ENCODE measurements at regions not wholly inside any gene's neighbourhood (a gene's known extent, or its start where the extent isn't known, plus 50 kb on each side); places are given as distances from the start of the nearest gene placed in this dataset.

- TF ChIP-seq YY1 (IDR thresholded peaks at IDR 0.05) (no peak), SP1 (IDR thresholded peaks at IDR 0.05) (no peak), CTCF (IDR thresholded peaks at IDR 0.05; ENCODE audit: low read depth, low read length, missing input control) (no peak), FOXA1 (IDR thresholded peaks at IDR 0.05) (no peak), RAD21 (IDR thresholded peaks at IDR 0.05) (no peak), MAX (IDR thresholded peaks at IDR 0.05) (no peak), GABPA (IDR thresholded peaks at IDR 0.05 in 1 of 2, conservative IDR thresholded peaks at IDR 0.05 in 1 of 2) (no peak), TAF1 (conservative IDR thresholded peaks at IDR 0.05) (no peak), ZBTB33 (IDR thresholded peaks at IDR 0.05) (no peak), HNF4A (conservative IDR thresholded peaks at IDR 0.05) (no peak)
Observed at GRCh38 chr11:122259195-122259821, 143.3 kb upstream of the BLID start.
